Ovary (tissue), 7 donors: ENCODE measurements at regions not wholly inside any gene's neighbourhood (a gene's known extent, or its start where the extent isn't known, plus 50 kb on each side); places are given as distances from the start of the nearest gene placed in this dataset.
A peak's percentile ranks its signal among the peaks of the same experiment; 100 is the strongest.

Experiments used
- DNase-seq, 5 donors: peaks; one replicate each; pipeline ENCODE4 v3.0.0-alpha.2; 2019 to 2020
- H3K27ac ChIP-seq, 2 donors: fragments of 200-600 bp; one replicate each; pipeline versions ENCODE4 v1.5.1 to v1.8.0; 2019 to 2022
- H3K27me3 ChIP-seq: fragments of 200-600 bp; one replicate; pipeline ENCODE4 v1.8.0; 2022
- H3K36me3 ChIP-seq: fragments of 200-600 bp; sonication (generic); one replicate; pipeline ENCODE4 v1.5.1; 2019
- H3K4me1 ChIP-seq: one replicate; pipeline ENCODE4 v1.8.1; 2013; ENCODE audit warnings: mild to moderate bottlenecking, moderate library complexity; ENCODE audit not compliant: insufficient read depth
- H3K4me3 ChIP-seq: fragments of 200-600 bp; sonication (generic); one replicate; pipeline ENCODE4 v1.5.1; 2017
- H3K9me3 ChIP-seq, 2 donors: fragments of 200-600 bp in 1 of 2; sonication (generic) in 1 of 2; one replicate each; pipeline versions ENCODE4 v1.5.1 to v1.8.1; 2013 to 2019; ENCODE audit warnings: mild to moderate bottlenecking in 1 of 2, moderate library complexity in 1 of 2
- EP300 ChIP-seq: sonication (generic); formaldehyde crosslinking; IDR thresholded peaks from one replicate; pipeline ENCODE4 v1.6.1; 2017; ENCODE audit warnings: antibody characterized with exemption
- POLR2A ChIP-seq: fragments of 450-650 bp; IDR thresholded peaks from one replicate; pipeline ENCODE4 v1.6.1; 2017; ENCODE audit warnings: antibody characterized with exemption, mild to moderate bottlenecking, moderate library complexity
- WGBS, 3 donors: extraction: QIAGEN DNeasy Blood & Tissue Kit in 1 of 3; methylation state at CpG; one replicate each; pipeline versions ENCODE4 v1.1.5 to v1.1.7; 2013 to 2017; 5-methylcytosine and 5-hydroxymethylcytosine counted together
- intact Hi-C, 4 donors: fragments of 100-400 bp; cut with DNase I; formaldehyde crosslinking; loops; one replicate each; pipeline versions ENCODE4 v1.11.0 to v1.15.1; 2022 to 2023
- TF ChIP-seq, protein P1 (sequence below), 3 donors: fragments of 450-650 bp in 2 of 3; fragments of 200-600 bp in 1 of 3; IDR thresholded peaks; one replicate each; pipeline versions ENCODE4 v1.5.1 to v1.8.0; 2016 to 2022; ENCODE audit warnings: antibody characterized with exemption in 3 of 3, mild to moderate bottlenecking in 1 of 3
- donor health status: DM: no; HTN: no; CAD: no; lungs with moderate emphysema.
- donor health status: DM: no; HTN: no; CAD: no.
- donor health status: Bipolar disorder and iron deficiency.
- donor health status: DM: no; HTN: no; CAD: no.
- donor health status: DM: yes; HTN: yes; CAD: no.

DNA sequence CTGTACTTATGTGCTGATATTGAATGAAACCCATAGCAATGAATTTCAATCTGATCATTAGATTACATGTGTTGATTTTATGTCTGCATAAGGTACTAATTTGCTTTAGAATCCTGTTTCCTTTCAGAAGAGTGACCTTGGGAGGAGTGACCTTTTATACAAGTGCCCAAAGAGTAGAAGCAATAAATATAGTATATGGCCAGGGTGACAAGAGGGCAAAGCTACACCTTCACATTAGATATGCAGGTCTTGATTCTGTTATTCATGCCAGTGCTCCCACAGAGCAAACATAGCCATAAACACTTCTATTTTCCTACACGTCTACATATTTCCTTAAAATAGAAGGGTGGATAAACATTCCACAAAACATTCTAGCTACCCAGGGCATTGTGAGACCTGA, 158.2 kb upstream of the RAP2B start:
- TF ChIP-seq POLR2A (no peak), EP300 (no peak)
- TF ChIP-seq, protein P1, sequence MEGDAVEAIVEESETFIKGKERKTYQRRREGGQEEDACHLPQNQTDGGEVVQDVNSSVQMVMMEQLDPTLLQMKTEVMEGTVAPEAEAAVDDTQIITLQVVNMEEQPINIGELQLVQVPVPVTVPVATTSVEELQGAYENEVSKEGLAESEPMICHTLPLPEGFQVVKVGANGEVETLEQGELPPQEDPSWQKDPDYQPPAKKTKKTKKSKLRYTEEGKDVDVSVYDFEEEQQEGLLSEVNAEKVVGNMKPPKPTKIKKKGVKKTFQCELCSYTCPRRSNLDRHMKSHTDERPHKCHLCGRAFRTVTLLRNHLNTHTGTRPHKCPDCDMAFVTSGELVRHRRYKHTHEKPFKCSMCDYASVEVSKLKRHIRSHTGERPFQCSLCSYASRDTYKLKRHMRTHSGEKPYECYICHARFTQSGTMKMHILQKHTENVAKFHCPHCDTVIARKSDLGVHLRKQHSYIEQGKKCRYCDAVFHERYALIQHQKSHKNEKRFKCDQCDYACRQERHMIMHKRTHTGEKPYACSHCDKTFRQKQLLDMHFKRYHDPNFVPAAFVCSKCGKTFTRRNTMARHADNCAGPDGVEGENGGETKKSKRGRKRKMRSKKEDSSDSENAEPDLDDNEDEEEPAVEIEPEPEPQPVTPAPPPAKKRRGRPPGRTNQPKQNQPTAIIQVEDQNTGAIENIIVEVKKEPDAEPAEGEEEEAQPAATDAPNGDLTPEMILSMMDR (IDR thresholded peaks at IDR 0.05): no peak
- 43 to 63% (median 61%) methylated on average over 1 of the region's 1 CpG for WGBS, 3 donors
- no peaks in the 10 kb centered on the region for H3K9me3 ChIP-seq
- H3K27ac ChIP-seq: no peak overlapping the region
- no peaks in the 10 kb centered on the region for H3K27me3 ChIP-seq
- no peaks in the 10 kb centered on the region for H3K36me3 ChIP-seq
- H3K4me3 ChIP-seq: no peak overlapping the region
- H3K4me1 ChIP-seq: no peaks in the 10 kb centered on the region
- no peak for DNase-seq
- intact Hi-C loops: no loop called here

DNA sequence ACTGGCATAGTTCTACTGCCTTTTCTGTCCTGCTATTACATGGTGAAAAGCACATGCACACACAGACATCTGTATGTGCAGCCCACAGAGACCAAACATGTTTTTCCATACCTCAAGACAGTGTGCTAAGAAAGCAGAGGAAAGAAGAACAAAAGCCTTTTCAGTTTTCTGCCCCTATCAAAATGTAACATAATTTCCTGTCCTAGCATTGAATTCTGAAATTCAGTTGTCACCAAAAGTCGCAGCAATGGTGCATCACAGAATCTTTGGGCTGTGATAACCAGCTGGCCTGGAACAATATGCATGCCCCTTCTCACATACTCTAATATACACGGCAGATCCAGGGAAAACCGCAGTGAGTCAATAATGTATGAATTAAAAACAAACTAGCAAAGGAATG, 153.8 kb upstream of the RAP2B start:
- Histone ChIP-seq H3K4me3 (no peak overlapping the region), H3K4me1 (no peaks in the 10 kb centered on the region), H3K27ac (no peak overlapping the region), H3K36me3 (no peaks in the 10 kb centered on the region), H3K27me3 (no peaks in the 10 kb centered on the region), H3K9me3 (no peaks in the 10 kb centered on the region)
- TF ChIP-seq, protein P1 (IDR thresholded peaks at IDR 0.05): no peak
- TF ChIP-seq POLR2A (no peak), EP300 (no peak)
- intact Hi-C loops: no loop called here
- no peak for DNase-seq
- WGBS, 3 donors: 88 to 93% (median 93%) methylated on average over 3 of the region's 3 CpGs

DNA sequence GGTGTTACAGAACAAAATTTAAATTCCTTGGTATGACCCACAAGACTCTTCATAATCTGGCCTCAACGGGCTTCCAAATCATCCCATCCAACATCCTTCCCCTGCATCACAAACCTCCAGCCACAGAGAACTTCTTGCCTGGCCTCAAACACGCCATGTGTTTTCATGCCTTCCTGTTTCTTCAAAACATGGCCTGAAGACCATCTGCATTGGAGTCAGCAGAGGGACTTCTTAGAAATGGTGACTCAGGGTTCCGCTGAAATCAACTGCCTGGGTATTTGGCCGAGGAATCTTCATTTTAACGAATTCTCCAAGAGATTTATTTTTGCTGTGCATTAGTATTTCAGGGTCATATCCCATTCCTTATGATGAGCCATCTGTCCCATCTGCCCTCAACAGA, 138.1 kb upstream of the RAP2B start:
- TF ChIP-seq, protein P1 (IDR thresholded peaks at IDR 0.05): no peak
- TF ChIP-seq EP300 (no peak), POLR2A (no peak)
- no peak for DNase-seq
- Histone ChIP-seq H3K4me3 (no peak overlapping the region), H3K27ac (no peak overlapping the region), H3K36me3 (no peaks in the 10 kb centered on the region), H3K9me3 (no peaks in the 10 kb centered on the region), H3K4me1 (no peaks in the 10 kb centered on the region), H3K27me3 (no peaks in the 10 kb centered on the region)
- 77 to 79% (median 78%) methylated on average over 5 of the region's 5 CpGs for WGBS, 3 donors
- intact Hi-C loops: no loop called here

DNA sequence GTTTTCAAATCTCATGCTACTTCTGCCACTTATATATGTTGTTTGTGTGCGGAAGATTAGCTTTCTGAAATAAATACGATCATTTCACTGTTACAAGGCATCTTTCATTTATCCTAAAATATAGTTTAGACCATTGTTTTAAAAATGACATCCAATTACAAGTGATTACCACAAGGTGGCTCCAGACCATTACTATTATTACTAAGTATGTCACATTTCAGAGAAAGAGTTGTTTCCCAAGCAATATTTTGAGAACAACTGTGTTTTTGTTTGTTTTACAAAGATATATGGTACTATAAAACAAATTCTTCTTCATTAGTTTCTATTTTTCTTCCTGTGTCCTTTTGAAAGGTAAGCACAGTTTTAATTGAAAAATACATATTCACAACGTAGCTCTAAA, 136.0 kb upstream of the RAP2B start:
- intact Hi-C loops: no loop called here
- Histone ChIP-seq H3K27ac (no peak overlapping the region), H3K27me3 (no peaks in the 10 kb centered on the region), H3K9me3 (no peaks in the 10 kb centered on the region), H3K4me3 (no peak overlapping the region), H3K36me3 (no peaks in the 10 kb centered on the region), H3K4me1 (no peaks in the 10 kb centered on the region)
- DNase-seq: no peak
- WGBS, 3 donors: 44 to 50% (median 45%) methylated on average over 3 of the region's 3 CpGs
- TF ChIP-seq EP300: no peak
- TF ChIP-seq POLR2A: no peak
- TF ChIP-seq, protein P1 (IDR thresholded peaks at IDR 0.05): peak in 2 of 3 donors; percentile 21 to 24

DNA sequence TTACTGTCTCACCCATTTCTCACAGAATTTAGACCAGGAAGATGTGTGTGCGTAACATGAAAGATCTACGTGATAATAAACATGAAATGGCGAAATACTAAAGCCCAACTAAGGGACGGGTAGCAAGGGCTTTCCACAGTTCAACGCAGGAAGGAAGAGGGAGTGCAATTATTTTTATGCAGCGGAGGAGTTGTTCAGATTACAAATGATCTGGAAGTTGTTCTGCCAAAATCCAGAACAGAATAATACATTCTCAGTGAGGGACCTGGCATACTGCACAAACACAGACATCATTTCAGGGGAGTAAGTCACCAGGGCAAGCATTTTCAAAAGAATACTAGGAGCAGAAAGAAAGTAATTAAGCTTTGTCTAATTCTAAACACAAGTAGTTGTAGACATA, 133.6 kb upstream of the RAP2B start:
- no peak for DNase-seq
- WGBS, 3 donors: 2 to 6% (median 3%) methylated on average over 6 of the region's 6 CpGs
- no peaks in the 10 kb centered on the region for H3K36me3 ChIP-seq
- TF ChIP-seq, protein P1 (IDR thresholded peaks at IDR 0.05): no peak
- TF ChIP-seq POLR2A: no peak
- TF ChIP-seq EP300: no peak
- no peaks in the 10 kb centered on the region for H3K4me1 ChIP-seq
- H3K27me3 ChIP-seq: no peaks in the 10 kb centered on the region
- intact Hi-C loops: no loop called here
- H3K9me3 ChIP-seq: no peaks in the 10 kb centered on the region
- no peak overlapping the region for H3K4me3 ChIP-seq
- no peak overlapping the region for H3K27ac ChIP-seq
